ENCODE measurements at regions not wholly inside any gene's neighbourhood (a gene's known extent, or its start where the extent isn't known, plus 50 kb on each side); places are given as distances from the start of the nearest gene placed in this dataset.

GRCh38 chr5:112084149-112084548 lies 327.2 kb upstream of the NREP start:
- H3K4me1 ChIP-seq (ENCODE audit: low read length), result no peaks in the 10 kb centered on the region
- no peaks in the 10 kb centered on the region for H3F3A ChIP-seq (ENCODE audit: insufficient read depth, low read length)
- DNase-seq, result no peak
- no peaks in the 10 kb centered on the region for H3K36me3 ChIP-seq (replicated peaks; ENCODE audit: insufficient read depth, low read length)
- H3K4me2 ChIP-seq (ENCODE audit: low read depth, low read length), result no peak overlapping the region
- H3K27ac ChIP-seq (ENCODE audit: low read length), result no peak overlapping the region
- no peaks in the 10 kb centered on the region for H3K9me3 ChIP-seq (replicated peaks; ENCODE audit: insufficient read depth, low read length)
- H3K9me2 ChIP-seq (replicated peaks; ENCODE audit: insufficient read depth, low read length), result no peaks in the 10 kb centered on the region
- TF ChIP-seq, protein P1, sequence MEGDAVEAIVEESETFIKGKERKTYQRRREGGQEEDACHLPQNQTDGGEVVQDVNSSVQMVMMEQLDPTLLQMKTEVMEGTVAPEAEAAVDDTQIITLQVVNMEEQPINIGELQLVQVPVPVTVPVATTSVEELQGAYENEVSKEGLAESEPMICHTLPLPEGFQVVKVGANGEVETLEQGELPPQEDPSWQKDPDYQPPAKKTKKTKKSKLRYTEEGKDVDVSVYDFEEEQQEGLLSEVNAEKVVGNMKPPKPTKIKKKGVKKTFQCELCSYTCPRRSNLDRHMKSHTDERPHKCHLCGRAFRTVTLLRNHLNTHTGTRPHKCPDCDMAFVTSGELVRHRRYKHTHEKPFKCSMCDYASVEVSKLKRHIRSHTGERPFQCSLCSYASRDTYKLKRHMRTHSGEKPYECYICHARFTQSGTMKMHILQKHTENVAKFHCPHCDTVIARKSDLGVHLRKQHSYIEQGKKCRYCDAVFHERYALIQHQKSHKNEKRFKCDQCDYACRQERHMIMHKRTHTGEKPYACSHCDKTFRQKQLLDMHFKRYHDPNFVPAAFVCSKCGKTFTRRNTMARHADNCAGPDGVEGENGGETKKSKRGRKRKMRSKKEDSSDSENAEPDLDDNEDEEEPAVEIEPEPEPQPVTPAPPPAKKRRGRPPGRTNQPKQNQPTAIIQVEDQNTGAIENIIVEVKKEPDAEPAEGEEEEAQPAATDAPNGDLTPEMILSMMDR (IDR thresholded peaks at IDR 0.05; ENCODE audit: low read length), result no peak
- TF ChIP-seq EZH2 (optimal IDR thresholded peaks at IDR 0.05; ENCODE audit: low read depth, low read length) (no peak), EZH2phosphoT487 (IDR thresholded peaks at IDR 0.05; ENCODE audit: low read length) (no peak)
- no peaks in the 10 kb centered on the region for H4K20me1 ChIP-seq (ENCODE audit: insufficient read depth, low read length)
- no peak overlapping the region for H3K9ac ChIP-seq (ENCODE audit: low read length)
- H2AFZ ChIP-seq (ENCODE audit: low read length), result no peak overlapping the region
- H3K4me3 ChIP-seq (ENCODE audit: low read length), result no peak overlapping the region
- no peaks in the 10 kb centered on the region for H3K27me3 ChIP-seq (replicated peaks; ENCODE audit: insufficient read depth, low read length)
- no peaks in the 10 kb centered on the region for H3K79me2 ChIP-seq (ENCODE audit: low read length)

DNA sequence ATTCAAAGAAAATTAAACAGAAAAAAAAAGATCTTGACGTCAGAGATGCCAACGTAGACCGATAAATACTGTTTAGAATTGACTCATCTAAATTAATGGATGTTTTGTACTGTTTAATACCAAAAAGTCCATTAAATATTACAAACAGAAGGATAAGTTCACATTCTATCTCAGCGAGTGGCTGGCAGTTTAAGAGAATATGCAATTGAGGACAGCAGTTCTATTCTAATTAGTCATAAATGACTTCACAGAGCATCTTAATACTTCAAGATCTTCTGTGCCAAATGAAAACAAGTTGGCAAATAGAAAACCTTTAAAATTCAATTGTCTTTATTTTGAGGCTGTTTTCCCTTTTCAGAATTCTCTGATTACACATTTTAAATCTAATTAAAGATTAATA lies 326.6 kb upstream of the NREP start:
- Histone ChIP-seq H3K9me3 (replicated peaks; ENCODE audit: insufficient read depth, low read length) (no peaks in the 10 kb centered on the region), H3K27ac (ENCODE audit: low read length) (no peak overlapping the region), H3K9me2 (replicated peaks; ENCODE audit: insufficient read depth, low read length) (no peaks in the 10 kb centered on the region), H3F3A (ENCODE audit: insufficient read depth, low read length) (no peaks in the 10 kb centered on the region), H4K20me1 (ENCODE audit: insufficient read depth, low read length) (no peaks in the 10 kb centered on the region), H3K36me3 (replicated peaks; ENCODE audit: insufficient read depth, low read length) (no peaks in the 10 kb centered on the region), H3K27me3 (replicated peaks; ENCODE audit: insufficient read depth, low read length) (no peaks in the 10 kb centered on the region), H3K4me3 (ENCODE audit: low read length) (no peak overlapping the region), H3K4me2 (ENCODE audit: low read depth, low read length) (no peak overlapping the region), H2AFZ (ENCODE audit: low read length) (no peak overlapping the region), H3K9ac (ENCODE audit: low read length) (no peak overlapping the region), H3K4me1 (ENCODE audit: low read length) (no peaks in the 10 kb centered on the region), H3K79me2 (ENCODE audit: low read length) (no peaks in the 10 kb centered on the region)
- TF ChIP-seq EZH2 (optimal IDR thresholded peaks at IDR 0.05; ENCODE audit: low read depth, low read length), result no peak
- TF ChIP-seq, protein P1 (IDR thresholded peaks at IDR 0.05; ENCODE audit: low read length), result no peak
- no peak for TF ChIP-seq EZH2phosphoT487 (IDR thresholded peaks at IDR 0.05; ENCODE audit: low read length)
- DNase-seq, result no peak

- Histone ChIP-seq H3K27me3 (replicated peaks; ENCODE audit: insufficient read depth, low read length) (no peaks in the 10 kb centered on the region), H3K4me2 (ENCODE audit: low read depth, low read length) (peak overlapping the region; percentile 12; the same call in 1 of the 2 replicates), H3K9me2 (replicated peaks; ENCODE audit: insufficient read depth, low read length) (no peaks in the 10 kb centered on the region), H3K4me3 (ENCODE audit: low read length) (no peak overlapping the region), H3K9ac (ENCODE audit: low read length) (no peak overlapping the region), H3K9me3 (replicated peaks; ENCODE audit: insufficient read depth, low read length) (no peaks in the 10 kb centered on the region), H4K20me1 (ENCODE audit: insufficient read depth, low read length) (no peaks in the 10 kb centered on the region), H3K79me2 (ENCODE audit: low read length) (no peaks in the 10 kb centered on the region), H3F3A (ENCODE audit: insufficient read depth, low read length) (no peaks in the 10 kb centered on the region), H3K36me3 (replicated peaks; ENCODE audit: insufficient read depth, low read length) (no peaks in the 10 kb centered on the region), H3K27ac (ENCODE audit: low read length) (no peak overlapping the region), H3K4me1 (ENCODE audit: low read length) (peaks cover 3% of the 10 kb centered on the region; the same call in 1 of the 2 replicates), H2AFZ (ENCODE audit: low read length) (no peak overlapping the region)
- TF ChIP-seq, protein P1 (IDR thresholded peaks at IDR 0.05; ENCODE audit: low read length), result no peak
- TF ChIP-seq EZH2 (optimal IDR thresholded peaks at IDR 0.05; ENCODE audit: low read depth, low read length), result no peak
- TF ChIP-seq EZH2phosphoT487 (IDR thresholded peaks at IDR 0.05; ENCODE audit: low read length), result no peak
- DNase-seq, result peak; percentile 39
These were observed 320.2 kb upstream of the NREP start for GRCh38 chr5:112077180-112077579.

All from MM.1S (cell line).